ENCODE measurements at regions not wholly inside any gene's neighbourhood (a gene's known extent, or its start where the extent isn't known, plus 50 kb on each side); places are given as distances from the start of the nearest gene placed in this dataset.
"Not testable (repeated sequence)": the region's sequence is repeated elsewhere in the genome, so short reads cannot be mapped to it uniquely, and the experiment has no call there.

DNA sequence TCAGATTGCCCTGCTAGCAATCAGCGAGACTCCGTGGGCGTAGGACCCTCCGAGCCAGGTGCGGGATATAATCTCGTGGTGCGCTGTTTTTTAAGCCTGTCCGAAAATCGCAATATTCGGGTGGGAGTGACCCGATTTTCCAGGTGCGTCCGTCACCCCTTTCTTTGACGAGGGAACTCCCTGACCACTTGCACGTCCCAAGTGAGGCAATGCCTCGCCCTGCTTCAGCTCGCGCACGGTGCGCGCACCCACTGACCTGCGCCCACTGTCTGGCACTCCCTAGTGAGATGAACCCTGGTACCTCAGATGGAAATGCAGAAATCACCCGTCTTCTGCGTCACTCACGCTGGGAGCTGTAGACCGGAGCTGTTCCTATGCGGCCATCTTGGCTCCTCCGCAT, 971.0 kb downstream of the NXPH1 start:
- WGBS, result 97% methylated on average over 28 of the region's 28 CpGs
- H3K27ac ChIP-seq (ENCODE audit: low read depth in 1 of 2, low read length in 1 of 2); H3K36me3 ChIP-seq (ENCODE audit: control insufficient read depth in 2 of 2, insufficient read depth in 2 of 2, low read length in 1 of 2); H3K4me1 ChIP-seq (ENCODE audit: control insufficient read depth in 2 of 2, insufficient read depth in 2 of 2, low read length in 2 of 2); DNase-seq (ENCODE audit: low read depth in 6 of 9, low spot score in 9 of 9); H3K9me3 ChIP-seq (ENCODE audit: control insufficient read depth in 2 of 2, insufficient read depth in 1 of 2, low read length in 1 of 2); H3K27me3 ChIP-seq (ENCODE audit: control insufficient read depth in 2 of 2, insufficient read depth in 1 of 2, low read length in 1 of 2); H3K4me3 ChIP-seq (ENCODE audit: low read length in 2 of 2): not testable (repeated sequence)

DNA sequence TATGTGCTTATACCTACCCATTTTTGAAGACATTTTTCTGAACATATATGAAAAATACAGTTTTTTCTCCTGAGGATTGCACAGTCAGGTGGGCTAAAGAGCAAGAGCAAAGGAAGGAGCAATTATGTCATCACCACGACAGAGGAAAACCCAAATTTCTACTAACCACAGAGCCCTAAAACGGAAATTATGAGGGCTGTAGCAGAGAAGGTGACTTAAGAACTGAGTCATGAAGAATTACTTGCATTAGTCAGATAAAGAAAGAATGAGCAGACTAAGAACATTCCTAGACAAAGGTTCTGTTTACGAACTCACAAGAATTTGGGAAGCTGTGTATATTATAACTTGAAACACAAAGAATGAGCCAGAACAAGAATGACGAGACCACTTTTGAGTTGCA, 974.4 kb downstream of the NXPH1 start:
- Histone ChIP-seq H3K4me1 (ENCODE audit: control insufficient read depth in 2 of 2, insufficient read depth in 2 of 2, low read length in 2 of 2) (no peaks in the 10 kb centered on the region), H3K27ac (ENCODE audit: low read depth in 1 of 2, low read length in 1 of 2) (no peak overlapping the region), H3K36me3 (ENCODE audit: control insufficient read depth in 2 of 2, insufficient read depth in 2 of 2, low read length in 1 of 2) (no peaks in the 10 kb centered on the region), H3K27me3 (ENCODE audit: control insufficient read depth in 2 of 2, insufficient read depth in 1 of 2, low read length in 1 of 2) (no peaks in the 10 kb centered on the region), H3K4me3 (ENCODE audit: low read length in 2 of 2) (no peak overlapping the region), H3K9me3 (ENCODE audit: control insufficient read depth in 2 of 2, insufficient read depth in 1 of 2, low read length in 1 of 2) (no peaks in the 10 kb centered on the region)
- 67% methylated on average over 4 of the region's 4 CpGs for WGBS
- no peak for DNase-seq (ENCODE audit: low read depth in 6 of 9, low spot score in 9 of 9)

DNA sequence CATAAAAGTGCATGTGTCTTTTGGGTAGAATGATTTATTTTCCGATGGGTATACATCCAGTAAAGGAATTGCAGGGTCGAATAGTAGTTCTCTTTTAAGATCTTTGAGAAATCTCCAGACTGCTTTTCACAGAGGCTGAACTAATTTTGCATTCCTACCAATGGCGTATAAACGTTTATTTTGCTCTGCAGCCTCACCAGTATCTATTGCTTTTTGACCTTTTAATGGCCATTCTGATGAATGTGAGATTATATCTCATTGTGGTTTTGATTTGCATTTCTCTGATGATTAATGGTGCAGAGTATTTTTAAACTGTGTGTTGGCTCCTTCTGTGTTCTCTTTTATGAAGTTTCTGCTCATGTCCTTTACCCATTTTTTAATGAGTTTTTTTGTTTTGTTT, 1020.1 kb downstream of the NXPH1 start:
- H3K27ac ChIP-seq (ENCODE audit: low read depth in 1 of 2, low read length in 1 of 2), result no peak overlapping the region
- WGBS, result 89% methylated on average over 4 of the region's 4 CpGs

DNA sequence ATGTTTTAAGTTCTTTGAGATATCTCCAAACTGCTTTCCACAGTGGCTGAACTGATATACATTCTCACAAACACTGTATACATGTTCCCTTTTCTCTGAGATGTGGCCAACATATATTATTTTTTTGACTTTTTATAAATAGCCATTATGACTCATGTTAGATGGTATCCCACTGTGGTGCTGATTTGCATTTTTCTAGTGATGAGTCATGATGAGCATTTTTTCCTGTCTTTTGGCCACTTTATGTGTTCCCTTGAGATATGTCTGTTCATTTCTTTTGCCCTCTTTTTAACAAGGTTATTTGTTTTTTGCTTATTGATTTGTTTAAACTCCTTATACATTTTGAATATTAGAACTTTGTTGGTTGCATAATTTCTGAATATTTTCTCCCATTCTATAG, 1055.1 kb downstream of the NXPH1 start:
- no peak for DNase-seq (ENCODE audit: low read depth in 6 of 9, low spot score in 9 of 9)
- H3K27ac ChIP-seq (ENCODE audit: low read depth in 1 of 2, low read length in 1 of 2), result no peak overlapping the region
- H3K27me3 ChIP-seq (ENCODE audit: control insufficient read depth in 2 of 2, insufficient read depth in 1 of 2, low read length in 1 of 2), result no peaks in the 10 kb centered on the region
- no peaks in the 10 kb centered on the region for H3K4me1 ChIP-seq (ENCODE audit: control insufficient read depth in 2 of 2, insufficient read depth in 2 of 2, low read length in 2 of 2)
- H3K9me3 ChIP-seq (ENCODE audit: control insufficient read depth in 2 of 2, insufficient read depth in 1 of 2, low read length in 1 of 2), result no peaks in the 10 kb centered on the region
- no peak overlapping the region for H3K4me3 ChIP-seq (ENCODE audit: low read length in 2 of 2)
- H3K36me3 ChIP-seq (ENCODE audit: control insufficient read depth in 2 of 2, insufficient read depth in 2 of 2, low read length in 1 of 2), result no peaks in the 10 kb centered on the region

More for the DNA sequence above, 1020.1 kb downstream of the NXPH1 start:
- Histone ChIP-seq H3K4me1 (ENCODE audit: control insufficient read depth in 2 of 2, insufficient read depth in 2 of 2, low read length in 2 of 2) (no peaks in the 10 kb centered on the region), H3K36me3 (ENCODE audit: control insufficient read depth in 2 of 2, insufficient read depth in 2 of 2, low read length in 1 of 2) (no peaks in the 10 kb centered on the region), H3K9me3 (ENCODE audit: control insufficient read depth in 2 of 2, insufficient read depth in 1 of 2, low read length in 1 of 2) (no peaks in the 10 kb centered on the region), H3K4me3 (ENCODE audit: low read length in 2 of 2) (no peak overlapping the region), H3K27me3 (ENCODE audit: control insufficient read depth in 2 of 2, insufficient read depth in 1 of 2, low read length in 1 of 2) (no peaks in the 10 kb centered on the region)
- DNase-seq (ENCODE audit: low read depth in 6 of 9, low spot score in 9 of 9), result no peak

DNA sequence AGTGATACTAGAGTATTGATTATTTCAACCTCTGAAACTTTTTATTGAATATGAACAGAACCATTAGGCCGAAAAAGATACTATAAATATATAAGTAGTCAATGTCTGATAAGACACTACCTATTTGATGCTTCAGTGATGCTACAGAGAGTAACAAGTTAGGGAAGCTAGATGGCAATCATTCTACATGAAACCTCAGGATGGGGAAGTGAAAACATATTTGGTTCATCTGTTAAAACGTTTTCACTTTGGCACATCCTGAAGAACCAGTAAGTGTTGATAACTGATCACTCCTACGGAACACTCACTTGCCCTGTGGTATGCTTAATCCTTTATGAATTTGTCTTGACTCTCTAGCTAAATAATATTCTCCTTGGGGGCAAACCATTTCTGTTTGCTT, 1064.9 kb downstream of the NXPH1 start:
- Histone ChIP-seq H3K27ac (ENCODE audit: low read depth in 1 of 2, low read length in 1 of 2) (no peak overlapping the region), H3K36me3 (ENCODE audit: control insufficient read depth in 2 of 2, insufficient read depth in 2 of 2, low read length in 1 of 2) (no peaks in the 10 kb centered on the region), H3K27me3 (ENCODE audit: control insufficient read depth in 2 of 2, insufficient read depth in 1 of 2, low read length in 1 of 2) (no peaks in the 10 kb centered on the region), H3K9me3 (ENCODE audit: control insufficient read depth in 2 of 2, insufficient read depth in 1 of 2, low read length in 1 of 2) (no peaks in the 10 kb centered on the region), H3K4me1 (ENCODE audit: control insufficient read depth in 2 of 2, insufficient read depth in 2 of 2, low read length in 2 of 2) (no peaks in the 10 kb centered on the region), H3K4me3 (ENCODE audit: low read length in 2 of 2) (no peak overlapping the region)
- no peak for DNase-seq (ENCODE audit: low read depth in 6 of 9, low spot score in 9 of 9)
- WGBS, result 44% methylated on average over 3 of the region's 3 CpGs

DNA sequence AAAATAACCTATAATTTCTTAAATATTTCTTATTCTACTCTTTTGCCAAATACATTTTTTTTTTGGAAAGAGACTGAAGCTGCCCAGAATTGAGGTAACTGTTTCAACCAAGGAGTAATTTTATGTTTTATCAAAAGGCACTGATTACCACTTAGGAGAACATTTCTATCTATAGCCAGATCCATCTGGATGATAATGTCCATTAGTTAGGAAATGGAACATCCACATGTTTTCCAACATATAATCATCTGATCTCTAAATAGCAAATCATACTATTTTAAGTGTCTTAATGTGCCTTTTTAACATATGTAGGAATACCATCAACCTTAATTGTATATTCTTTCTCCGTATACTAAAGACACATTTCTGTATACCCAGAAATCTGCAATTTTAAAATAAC, 1068.9 kb downstream of the NXPH1 start:
- Histone ChIP-seq H3K9me3 (ENCODE audit: control insufficient read depth in 2 of 2, insufficient read depth in 1 of 2, low read length in 1 of 2) (no peaks in the 10 kb centered on the region), H3K4me3 (ENCODE audit: low read length in 2 of 2) (no peak overlapping the region), H3K36me3 (ENCODE audit: control insufficient read depth in 2 of 2, insufficient read depth in 2 of 2, low read length in 1 of 2) (no peaks in the 10 kb centered on the region), H3K4me1 (ENCODE audit: control insufficient read depth in 2 of 2, insufficient read depth in 2 of 2, low read length in 2 of 2) (no peaks in the 10 kb centered on the region), H3K27me3 (ENCODE audit: control insufficient read depth in 2 of 2, insufficient read depth in 1 of 2, low read length in 1 of 2) (no peaks in the 10 kb centered on the region), H3K27ac (ENCODE audit: low read depth in 1 of 2, low read length in 1 of 2) (no peak overlapping the region)
- WGBS, result 98% methylated on average over 1 of the region's 1 CpG
- no peak for DNase-seq (ENCODE audit: low read depth in 6 of 9, low spot score in 9 of 9)

DNA sequence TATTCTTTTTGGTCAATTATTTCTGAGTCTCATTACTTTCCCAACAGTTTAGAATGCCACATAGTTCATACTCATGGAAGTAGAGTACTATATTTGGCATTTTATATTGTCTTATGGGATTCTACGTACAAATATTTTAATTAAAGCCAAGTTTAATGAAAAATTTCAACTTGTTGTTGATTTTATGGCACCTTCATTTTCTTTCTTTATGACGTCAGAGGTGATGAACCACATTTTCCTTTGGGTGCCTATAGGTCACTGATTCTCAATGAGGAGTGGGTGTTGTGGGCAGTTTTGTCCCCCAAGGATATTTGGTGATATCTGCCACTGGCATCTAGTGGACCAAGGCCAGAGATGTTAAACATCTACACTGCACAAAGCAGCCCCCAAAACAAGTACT, 1071.3 kb downstream of the NXPH1 start:
- Histone ChIP-seq H3K36me3 (ENCODE audit: control insufficient read depth in 2 of 2, insufficient read depth in 2 of 2, low read length in 1 of 2) (no peaks in the 10 kb centered on the region), H3K4me1 (ENCODE audit: control insufficient read depth in 2 of 2, insufficient read depth in 2 of 2, low read length in 2 of 2) (no peaks in the 10 kb centered on the region), H3K27me3 (ENCODE audit: control insufficient read depth in 2 of 2, insufficient read depth in 1 of 2, low read length in 1 of 2) (no peaks in the 10 kb centered on the region), H3K9me3 (ENCODE audit: control insufficient read depth in 2 of 2, insufficient read depth in 1 of 2, low read length in 1 of 2) (no peaks in the 10 kb centered on the region), H3K27ac (ENCODE audit: low read depth in 1 of 2, low read length in 1 of 2) (no peak overlapping the region), H3K4me3 (ENCODE audit: low read length in 2 of 2) (no peak overlapping the region)
- 94% methylated on average over 2 of the region's 2 CpGs for WGBS
- DNase-seq (ENCODE audit: low read depth in 6 of 9, low spot score in 9 of 9), result no peak

DNA sequence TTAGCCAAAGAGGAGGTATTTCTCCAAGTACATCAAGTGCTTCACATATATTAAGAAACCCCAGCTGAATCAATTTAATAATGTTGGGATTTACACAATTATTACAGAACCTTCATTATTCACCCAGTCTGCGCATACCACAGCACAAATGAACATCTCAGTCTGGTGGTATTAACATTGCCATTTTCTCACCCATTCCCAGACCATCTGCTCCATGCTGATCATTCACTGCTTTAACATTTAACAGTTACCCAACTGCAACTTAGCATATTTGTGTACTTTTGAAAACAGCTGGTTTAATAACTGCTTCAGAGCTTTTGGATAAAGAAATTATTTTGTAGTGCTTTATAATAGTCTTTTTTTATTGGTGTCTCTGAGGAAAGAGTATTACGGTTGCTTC, 1072.1 kb downstream of the NXPH1 start:
- no peaks in the 10 kb centered on the region for H3K36me3 ChIP-seq (ENCODE audit: control insufficient read depth in 2 of 2, insufficient read depth in 2 of 2, low read length in 1 of 2)
- 95% methylated on average over 2 of the region's 2 CpGs for WGBS
- H3K9me3 ChIP-seq (ENCODE audit: control insufficient read depth in 2 of 2, insufficient read depth in 1 of 2, low read length in 1 of 2), result no peaks in the 10 kb centered on the region
- H3K27me3 ChIP-seq (ENCODE audit: control insufficient read depth in 2 of 2, insufficient read depth in 1 of 2, low read length in 1 of 2), result no peaks in the 10 kb centered on the region
- no peak overlapping the region for H3K4me3 ChIP-seq (ENCODE audit: low read length in 2 of 2)
- no peak overlapping the region for H3K27ac ChIP-seq (ENCODE audit: low read depth in 1 of 2, low read length in 1 of 2)
- no peak for DNase-seq (ENCODE audit: low read depth in 6 of 9, low spot score in 9 of 9)
- no peaks in the 10 kb centered on the region for H3K4me1 ChIP-seq (ENCODE audit: control insufficient read depth in 2 of 2, insufficient read depth in 2 of 2, low read length in 2 of 2)

DNA sequence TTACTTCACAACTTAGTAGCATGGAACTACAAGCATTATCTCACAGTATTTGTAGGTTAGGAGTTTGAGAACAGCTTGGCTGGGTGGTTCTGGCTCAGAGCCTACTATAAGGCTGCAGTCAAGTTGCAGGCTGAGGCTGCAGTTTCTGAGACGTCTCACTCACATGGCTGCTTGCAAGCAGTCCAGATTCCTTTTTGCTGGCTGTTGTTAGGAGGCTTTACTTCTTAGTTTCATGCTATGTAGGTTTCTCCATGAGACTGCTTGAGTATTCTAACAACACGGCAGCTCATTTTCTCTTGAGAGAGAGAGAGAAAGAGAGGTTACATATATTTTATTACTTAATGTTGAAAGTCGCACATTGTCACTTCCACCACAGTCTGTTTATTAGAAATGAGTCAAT, 1073.9 kb downstream of the NXPH1 start:
- H3K9me3 ChIP-seq (ENCODE audit: control insufficient read depth in 2 of 2, insufficient read depth in 1 of 2, low read length in 1 of 2), result no peaks in the 10 kb centered on the region
- H3K4me3 ChIP-seq (ENCODE audit: low read length in 2 of 2), result no peak overlapping the region
- H3K27ac ChIP-seq (ENCODE audit: low read depth in 1 of 2, low read length in 1 of 2), result no peak overlapping the region
- no peak for DNase-seq (ENCODE audit: low read depth in 6 of 9, low spot score in 9 of 9)
- WGBS, result 87% methylated on average over 3 of the region's 3 CpGs
- no peaks in the 10 kb centered on the region for H3K27me3 ChIP-seq (ENCODE audit: control insufficient read depth in 2 of 2, insufficient read depth in 1 of 2, low read length in 1 of 2)
- H3K4me1 ChIP-seq (ENCODE audit: control insufficient read depth in 2 of 2, insufficient read depth in 2 of 2, low read length in 2 of 2), result no peaks in the 10 kb centered on the region
- H3K36me3 ChIP-seq (ENCODE audit: control insufficient read depth in 2 of 2, insufficient read depth in 2 of 2, low read length in 1 of 2), result no peaks in the 10 kb centered on the region

DNA sequence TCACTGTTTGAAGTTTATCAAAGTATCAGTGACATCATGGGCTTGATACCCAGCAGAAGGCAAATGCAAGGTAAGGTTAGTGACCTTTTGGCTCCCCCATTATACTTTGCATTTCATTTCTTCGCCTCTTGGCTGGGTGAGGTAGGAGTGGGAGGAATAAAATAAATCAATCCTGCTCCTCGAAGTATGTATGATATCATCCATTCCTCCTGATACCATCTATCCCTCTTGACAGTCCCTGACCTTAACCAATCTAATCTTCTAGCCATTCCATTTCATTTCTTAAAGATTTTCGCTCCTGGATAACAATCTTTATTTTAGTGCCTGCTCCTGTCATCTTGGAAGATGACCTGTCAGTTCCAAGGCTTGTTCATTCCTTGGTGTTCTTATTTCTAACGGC, 1083.3 kb downstream of the NXPH1 start:
- no peaks in the 10 kb centered on the region for H3K4me1 ChIP-seq (ENCODE audit: control insufficient read depth in 2 of 2, insufficient read depth in 2 of 2, low read length in 2 of 2)
- DNase-seq (ENCODE audit: low read depth in 6 of 9, low spot score in 9 of 9), result no peak
- H3K9me3 ChIP-seq (ENCODE audit: control insufficient read depth in 2 of 2, insufficient read depth in 1 of 2, low read length in 1 of 2), result no peaks in the 10 kb centered on the region
- no peaks in the 10 kb centered on the region for H3K27me3 ChIP-seq (ENCODE audit: control insufficient read depth in 2 of 2, insufficient read depth in 1 of 2, low read length in 1 of 2)
- 84% methylated on average over 4 of the region's 4 CpGs for WGBS
- no peak overlapping the region for H3K4me3 ChIP-seq (ENCODE audit: low read length in 2 of 2)
- H3K27ac ChIP-seq (ENCODE audit: low read depth in 1 of 2, low read length in 1 of 2), result no peak overlapping the region
- no peaks in the 10 kb centered on the region for H3K36me3 ChIP-seq (ENCODE audit: control insufficient read depth in 2 of 2, insufficient read depth in 2 of 2, low read length in 1 of 2)
